ENCODE measurements at regions not wholly inside any gene's neighbourhood (a gene's known extent, or its start where the extent isn't known, plus 50 kb on each side); places are given as distances from the start of the nearest gene placed in this dataset.
"Not testable (repeated sequence)": the region's sequence is repeated elsewhere in the genome, so short reads cannot be mapped to it uniquely, and the experiment has no call there.

DNA sequence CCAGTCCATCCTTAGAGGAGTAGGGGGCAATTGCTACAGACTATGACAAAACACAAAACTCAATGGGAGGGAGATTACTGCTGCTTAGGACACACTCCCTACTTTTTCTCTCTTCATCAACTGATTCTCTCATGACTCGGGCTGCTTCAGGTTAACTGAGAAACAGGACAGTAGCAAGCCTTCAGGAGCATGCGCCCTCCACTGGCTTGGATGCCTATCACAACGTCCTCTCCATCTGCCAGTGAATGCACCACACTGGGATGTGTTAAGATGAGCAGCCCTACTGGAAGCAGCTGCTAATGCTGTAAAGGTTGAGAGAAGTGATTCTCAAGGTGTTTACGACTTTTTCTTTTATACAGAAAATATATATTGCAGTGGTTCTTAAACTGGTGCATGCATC, 542.3 kb downstream of the EDEM1 start:
- no peak for DNase-seq (ENCODE audit: extremely low read depth, low read depth)

DNA sequence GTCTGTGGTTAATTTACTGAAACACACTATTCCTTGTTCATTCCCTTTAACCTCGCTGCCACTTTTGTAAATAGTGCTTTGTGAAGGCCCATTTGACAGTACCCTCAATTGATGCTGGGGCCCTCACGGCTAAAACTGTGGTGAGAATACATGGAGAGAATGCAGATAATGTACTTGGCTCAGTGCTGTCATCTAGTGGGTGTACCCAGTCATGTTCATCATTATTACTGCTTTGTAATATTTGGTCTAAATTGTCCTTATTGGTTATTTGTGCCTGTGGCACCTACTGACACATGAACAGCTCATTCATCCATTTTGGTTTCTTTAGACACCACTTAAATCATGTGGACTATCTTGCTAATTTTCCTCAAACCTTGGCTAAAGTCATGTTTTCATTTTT, 543.6 kb downstream of the EDEM1 start:
- no peak for DNase-seq (ENCODE audit: extremely low read depth, low read depth)

DNA sequence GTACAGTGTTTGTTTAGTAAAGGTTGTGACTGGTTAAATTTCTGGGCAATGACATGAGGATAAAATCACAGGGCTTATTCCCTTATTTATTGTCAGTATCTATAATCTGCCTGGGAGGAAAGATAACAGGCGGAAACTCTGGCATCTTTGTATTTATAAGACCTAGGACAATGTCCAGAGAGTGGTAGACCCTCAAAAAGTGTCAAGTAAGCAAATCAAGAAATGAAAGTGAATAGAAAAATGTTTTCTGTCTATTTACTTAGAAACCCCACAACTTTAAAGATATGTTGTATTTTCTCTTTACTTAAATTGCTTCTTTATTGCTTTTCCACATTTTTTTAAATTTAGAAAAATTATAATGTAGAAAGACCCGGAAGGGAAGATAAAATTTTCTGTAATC, 544.6 kb downstream of the EDEM1 start:
- DNase-seq (ENCODE audit: extremely low read depth, low read depth): no peak

DNA sequence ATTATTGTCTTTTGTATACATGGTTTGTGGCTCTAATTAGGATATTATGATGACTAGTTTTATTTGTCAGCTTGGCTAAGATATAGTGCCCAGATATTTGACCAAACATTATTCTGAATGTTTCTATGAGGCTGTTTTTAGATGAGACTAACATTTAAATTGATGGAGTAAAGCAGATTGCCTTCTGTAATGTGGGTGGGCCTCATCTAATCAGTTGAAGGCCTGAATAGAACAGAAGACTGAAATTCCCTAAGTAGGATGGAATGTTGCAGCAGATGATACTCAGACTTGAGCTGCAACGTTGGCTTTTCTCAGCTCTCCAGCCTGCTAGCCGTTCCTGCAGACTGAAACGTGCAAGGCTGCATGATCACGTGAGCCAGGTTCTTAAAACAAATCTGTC, 546.5 kb downstream of the EDEM1 start:
- no peak for DNase-seq (ENCODE audit: extremely low read depth, low read depth)

DNA sequence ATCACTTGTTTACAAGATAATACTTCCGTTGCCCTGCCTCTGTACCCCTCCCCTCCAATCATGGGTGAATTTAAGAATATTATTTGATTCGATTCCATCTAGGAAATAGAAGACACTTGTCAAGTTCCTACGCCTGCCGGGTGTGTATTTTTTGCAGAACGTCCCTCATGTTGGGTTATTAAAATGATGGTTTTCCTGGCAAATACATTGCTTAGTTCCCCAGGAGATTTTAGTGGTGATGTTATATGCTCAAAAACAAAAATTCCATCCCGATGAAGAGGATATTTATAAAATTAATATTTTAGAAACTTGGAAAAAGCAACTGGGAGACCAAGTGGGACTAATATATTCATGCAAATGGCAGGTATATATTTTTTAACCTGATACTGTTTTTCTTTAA, 548.4 kb downstream of the EDEM1 start:
- no peak for DNase-seq (ENCODE audit: extremely low read depth, low read depth)

DNA sequence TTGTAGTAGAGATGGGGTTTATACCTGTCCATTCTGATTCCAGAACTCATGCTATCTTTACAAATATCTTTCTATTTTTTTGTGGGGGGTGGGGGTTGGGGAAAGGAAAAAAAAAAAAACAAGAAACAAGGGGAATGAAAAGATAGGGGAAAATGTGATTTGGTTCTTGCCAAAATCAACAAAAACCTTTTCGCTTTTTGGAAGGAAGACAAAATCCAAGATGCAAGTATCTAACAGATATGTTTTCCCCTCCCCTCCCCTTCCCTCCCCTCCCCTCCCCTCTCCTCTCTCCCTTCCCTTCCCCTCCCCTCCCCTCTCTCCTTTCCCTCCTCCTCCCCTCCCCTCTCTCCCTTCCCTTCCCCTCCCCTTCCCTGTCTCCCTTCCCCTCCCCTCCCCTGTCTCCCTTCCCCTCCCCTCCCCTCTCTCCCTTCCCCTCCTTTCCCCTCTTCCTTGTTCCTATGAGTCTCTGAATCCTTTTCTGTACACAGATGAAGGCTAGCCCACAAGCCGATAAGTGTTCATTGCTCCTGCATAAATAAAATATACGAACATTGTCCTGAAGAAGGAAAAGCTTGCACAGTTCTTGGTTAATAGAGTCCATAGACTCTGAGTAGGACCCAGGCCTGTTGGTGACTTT, 551.9 kb downstream of the EDEM1 start:
- DNase-seq (ENCODE audit: extremely low read depth, low read depth): no peak

DNA sequence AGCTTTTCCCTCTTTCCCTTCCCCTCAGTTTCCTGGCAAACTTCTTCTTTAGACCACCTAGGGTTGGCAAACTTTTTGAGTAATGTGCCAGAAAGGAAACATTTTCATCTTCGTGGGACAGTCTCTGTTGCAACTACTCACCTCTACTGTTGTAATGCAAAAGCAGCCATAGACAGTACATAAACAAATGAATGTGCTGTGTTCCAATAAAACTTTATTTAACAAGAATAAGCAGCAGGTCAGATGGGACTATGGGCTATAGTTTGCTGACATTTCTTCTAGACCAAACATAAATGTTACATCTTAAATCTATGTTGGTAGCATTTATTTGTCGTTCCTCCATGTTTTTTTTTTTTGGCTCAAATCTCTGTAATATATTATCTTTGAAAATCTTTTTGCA, 552.4 kb downstream of the EDEM1 start:
- no peak for DNase-seq (ENCODE audit: extremely low read depth, low read depth)

DNA sequence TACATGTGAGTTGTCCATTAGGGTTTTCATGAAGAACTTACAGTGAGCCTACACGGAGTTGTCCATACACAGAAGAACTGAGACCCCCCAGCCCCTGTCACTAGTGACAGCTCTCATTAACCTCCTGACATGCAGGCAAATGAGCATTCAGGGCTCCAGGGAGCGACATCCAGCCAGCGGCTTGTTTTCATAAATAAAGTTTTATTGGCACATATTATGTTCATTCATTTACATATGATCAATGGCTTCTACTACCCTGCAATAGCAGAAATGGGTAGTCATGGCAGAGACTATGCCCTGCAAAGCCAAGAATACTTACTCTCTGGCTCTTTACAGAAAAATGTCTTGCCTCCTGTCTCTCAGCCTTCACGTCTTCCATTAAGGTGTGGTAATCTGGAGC, 553.5 kb downstream of the EDEM1 start:
- DNase-seq (ENCODE audit: extremely low read depth, low read depth): no peak

DNA sequence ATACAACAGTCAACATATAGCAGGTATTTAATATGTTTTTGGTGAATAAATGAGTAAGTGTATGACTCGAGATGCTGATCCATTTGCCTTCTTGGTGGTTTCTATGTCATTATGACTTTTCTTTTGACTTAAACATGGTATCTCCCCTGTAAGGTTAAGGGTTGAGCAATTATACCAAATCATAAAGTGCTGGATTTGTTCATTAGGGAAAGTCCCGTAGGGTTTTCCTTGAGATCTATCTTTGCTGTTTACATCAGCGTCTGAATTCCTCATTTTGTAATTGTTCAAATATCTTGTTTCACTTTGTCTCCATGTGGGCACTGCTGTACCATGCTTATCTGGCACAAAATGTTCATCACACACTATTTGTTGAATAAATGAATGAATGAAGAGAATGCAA, 562.6 kb downstream of the EDEM1 start:
- DNase-seq (ENCODE audit: extremely low read depth, low read depth): no peak

DNA sequence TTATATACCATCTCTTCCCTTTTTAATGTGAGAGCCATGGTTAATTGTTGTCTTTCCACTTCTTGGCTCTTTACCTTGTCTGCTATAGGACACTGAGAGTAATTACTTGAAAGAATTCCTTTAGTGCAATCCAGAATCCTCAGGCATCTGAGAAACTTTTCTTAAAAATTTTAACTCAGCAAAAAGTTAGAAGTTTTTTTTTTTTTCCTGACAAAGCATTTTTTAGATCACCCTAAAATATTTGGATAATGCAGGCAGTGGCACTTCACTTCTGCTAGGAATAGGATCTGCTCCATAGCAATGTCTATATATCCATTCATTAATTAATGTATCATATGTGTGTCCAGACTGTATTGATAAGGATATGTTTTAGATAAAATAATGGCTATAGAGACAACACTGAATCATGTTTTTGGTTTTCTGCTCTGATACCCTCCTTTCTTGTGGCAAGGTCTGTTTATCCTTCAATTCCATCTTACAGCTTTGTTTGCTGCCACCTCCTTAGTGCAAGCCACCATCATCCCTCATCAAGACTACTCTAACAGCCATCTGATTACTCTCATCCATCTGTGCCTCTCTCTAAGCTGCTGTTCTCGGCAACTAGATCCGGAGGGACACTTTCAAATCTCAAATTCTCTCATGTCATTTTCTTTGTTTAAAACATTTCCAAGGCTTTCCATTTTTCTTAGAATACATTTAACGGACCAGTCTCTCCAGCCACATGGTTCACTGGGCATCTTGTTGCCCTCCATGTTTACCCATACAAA, 563.5 kb downstream of the EDEM1 start:
- DNase-seq (ENCODE audit: extremely low read depth, low read depth): no peak

DNA sequence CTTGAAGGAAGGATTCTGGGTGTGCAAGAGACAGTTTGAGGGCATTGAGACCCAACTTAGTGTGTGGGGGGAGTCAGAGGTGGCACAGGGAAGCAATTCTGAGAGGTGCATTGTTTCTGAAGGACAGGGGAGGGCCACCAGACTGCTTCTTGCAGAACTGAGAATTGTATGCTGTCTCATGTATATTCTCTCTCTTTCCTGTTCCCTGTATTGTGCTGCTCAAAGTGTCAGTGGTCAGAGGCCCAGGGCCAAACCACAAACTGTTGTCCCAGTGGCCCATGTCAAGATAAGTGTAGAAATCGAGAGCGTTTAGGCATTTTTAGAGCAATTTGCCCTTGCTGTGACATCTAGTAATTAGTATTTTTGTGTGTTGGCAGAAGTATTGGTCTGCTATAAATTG, 567.1 kb downstream of the EDEM1 start:
- DNase-seq (ENCODE audit: extremely low read depth, low read depth): no peak

DNA sequence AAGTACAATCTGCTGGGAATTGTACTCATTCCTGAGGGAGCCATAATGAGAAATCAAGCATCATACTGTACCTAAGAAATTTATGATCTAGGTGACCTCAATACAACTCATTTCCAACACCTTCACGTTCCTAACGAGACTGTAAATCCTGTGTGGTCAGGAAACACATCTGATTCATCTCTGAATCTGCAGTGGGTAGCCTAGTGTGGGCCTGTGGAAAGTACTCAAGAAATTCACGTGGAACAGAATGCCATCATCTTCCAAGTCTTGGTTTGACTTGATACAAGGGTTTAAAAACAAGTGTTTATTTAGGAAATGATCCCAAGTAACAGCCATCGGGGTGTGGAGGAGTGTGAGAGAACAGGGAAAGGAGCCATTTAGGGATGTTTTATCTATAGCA, 568.9 kb downstream of the EDEM1 start:
- DNase-seq (ENCODE audit: extremely low read depth, low read depth): no peak

DNA sequence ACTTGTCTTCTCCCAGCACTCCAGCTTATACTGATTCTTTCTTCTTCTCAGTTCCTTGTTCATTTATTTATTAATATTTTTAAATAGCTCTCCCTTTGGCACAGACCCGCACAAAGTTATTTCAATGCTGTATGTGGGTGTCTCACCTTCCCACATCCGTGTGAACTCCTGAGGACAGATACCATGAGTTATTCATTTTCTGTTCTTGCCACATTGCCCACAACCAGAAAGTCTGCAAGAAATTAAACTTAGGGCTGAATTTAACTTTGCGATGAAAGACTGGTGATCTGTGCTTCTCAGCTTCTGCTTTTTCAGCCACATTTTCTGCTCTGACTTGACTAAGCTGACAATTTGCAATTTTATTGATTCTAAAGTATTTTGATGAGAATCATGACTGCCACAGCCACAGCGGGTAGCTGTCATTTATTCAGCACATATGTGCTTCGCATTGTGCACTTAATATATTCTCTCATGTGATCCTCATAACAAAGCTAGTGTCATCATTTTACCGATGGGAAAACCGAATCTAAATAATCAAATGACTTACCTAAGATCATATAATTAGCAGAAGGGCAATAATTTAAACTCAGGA, 569.8 kb downstream of the EDEM1 start:
- DNase-seq (ENCODE audit: extremely low read depth, low read depth): no peak

DNA sequence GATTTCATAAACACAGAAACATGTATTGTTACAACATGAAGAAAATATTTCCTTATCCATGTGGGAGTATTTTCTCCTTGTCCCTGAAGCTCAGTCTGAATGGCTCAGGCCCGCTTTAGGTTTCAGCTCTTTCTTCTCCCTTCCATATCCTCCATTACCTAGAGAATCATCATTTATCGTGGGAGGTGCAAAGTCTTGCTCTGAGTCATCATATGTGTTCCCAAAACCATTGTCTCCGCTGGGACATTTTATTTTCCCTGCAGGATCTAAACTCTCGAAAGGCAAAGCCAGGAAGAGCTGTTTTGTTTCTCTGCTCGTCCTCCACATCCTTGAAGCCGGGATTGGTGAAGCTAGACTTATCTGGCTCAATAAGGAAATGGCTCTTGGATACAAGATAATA, 571.2 kb downstream of the EDEM1 start:
- DNase-seq (ENCODE audit: extremely low read depth, low read depth): no peak

DNA sequence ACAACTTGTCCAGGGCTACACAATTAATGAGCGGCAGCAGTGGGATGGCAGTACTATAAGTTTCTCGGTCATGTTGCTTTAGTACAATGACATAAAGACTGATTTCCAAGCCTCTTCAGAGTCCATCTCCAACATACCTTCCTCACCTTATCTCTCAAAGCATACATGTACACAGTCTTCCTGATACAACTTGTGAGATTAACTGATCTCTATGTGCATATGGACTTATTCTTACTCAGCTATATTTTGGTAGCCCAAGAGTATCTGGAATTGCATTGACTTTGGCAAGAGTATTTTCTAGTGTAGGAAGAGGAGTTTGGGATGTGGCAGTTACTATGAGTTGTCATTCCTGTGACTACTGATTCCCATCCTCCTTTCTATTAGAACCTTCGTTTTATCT, 575.0 kb downstream of the EDEM1 start:
- no peak for DNase-seq (ENCODE audit: extremely low read depth, low read depth)

DNA sequence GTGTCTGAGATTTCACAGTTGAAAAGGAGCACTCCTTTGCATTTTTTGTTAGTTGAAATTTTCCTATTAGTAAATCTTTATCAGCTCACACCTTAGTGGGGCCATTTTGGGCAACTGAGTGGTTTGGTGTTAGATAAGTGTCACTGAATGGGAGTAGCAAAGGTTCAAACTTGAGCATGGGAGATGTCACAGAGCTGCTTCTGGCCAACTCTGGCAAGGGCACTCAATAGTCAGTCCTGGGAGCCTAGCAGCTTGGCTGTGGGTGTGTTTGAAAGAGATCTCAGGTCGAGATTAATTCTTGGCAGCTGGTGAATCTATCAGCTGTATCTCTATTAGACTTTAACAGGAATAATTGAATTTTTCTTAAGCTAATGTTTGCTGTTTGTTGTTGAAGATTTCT, 579.3 kb downstream of the EDEM1 start:
- no peak for DNase-seq (ENCODE audit: extremely low read depth, low read depth)

DNA sequence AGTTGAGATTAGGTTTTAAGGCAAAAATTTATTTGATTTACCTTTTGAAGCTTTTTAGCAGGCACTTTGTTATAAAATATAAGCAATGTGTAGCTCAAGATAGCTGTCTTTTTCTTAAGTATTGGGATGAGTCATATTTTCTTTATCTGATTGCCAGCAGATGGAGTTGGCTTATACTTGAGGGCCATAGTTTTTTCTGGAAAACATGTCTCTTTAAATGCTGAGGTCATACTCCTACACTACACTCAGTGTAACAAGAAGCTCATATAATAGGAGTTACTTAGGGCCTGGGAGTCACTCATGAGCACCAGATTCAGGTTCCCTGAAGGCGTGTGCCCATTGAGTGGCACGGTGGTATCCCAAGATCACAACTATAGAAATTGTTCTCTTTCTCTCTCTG, 579.8 kb downstream of the EDEM1 start:
- DNase-seq (ENCODE audit: extremely low read depth, low read depth): no peak

DNA sequence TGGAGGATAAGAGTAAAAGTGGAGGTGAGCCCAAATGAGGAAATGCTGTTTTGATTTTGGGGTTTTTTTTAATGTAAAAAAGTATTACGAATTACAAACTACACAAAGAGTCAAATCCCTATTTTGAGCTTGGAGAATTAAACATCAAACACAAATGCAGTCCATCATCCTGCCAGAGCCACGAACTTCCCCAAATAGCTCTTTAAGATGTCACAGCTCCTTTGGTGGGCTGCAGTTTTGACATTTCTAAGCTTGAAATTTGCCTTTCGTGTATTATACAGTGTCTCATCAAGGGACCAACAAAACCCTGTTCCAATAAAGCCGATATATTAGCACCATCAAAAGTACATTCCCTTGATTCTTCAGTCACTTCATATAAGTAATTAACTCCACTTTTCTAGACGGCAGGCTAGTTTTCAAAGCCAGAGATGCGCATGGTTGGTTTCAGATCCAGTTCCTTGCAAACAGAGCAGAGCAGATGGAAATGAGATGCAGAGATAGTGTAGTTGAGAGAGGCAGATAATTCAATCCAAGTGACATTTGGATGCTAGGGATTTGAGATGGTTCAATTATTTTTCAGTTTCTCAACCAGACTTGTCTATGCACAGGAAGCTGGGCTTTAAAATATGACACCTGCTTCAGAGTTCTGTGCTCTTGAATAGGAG, 580.9 kb downstream of the EDEM1 start:
- no peak for DNase-seq (ENCODE audit: extremely low read depth, low read depth)

DNA sequence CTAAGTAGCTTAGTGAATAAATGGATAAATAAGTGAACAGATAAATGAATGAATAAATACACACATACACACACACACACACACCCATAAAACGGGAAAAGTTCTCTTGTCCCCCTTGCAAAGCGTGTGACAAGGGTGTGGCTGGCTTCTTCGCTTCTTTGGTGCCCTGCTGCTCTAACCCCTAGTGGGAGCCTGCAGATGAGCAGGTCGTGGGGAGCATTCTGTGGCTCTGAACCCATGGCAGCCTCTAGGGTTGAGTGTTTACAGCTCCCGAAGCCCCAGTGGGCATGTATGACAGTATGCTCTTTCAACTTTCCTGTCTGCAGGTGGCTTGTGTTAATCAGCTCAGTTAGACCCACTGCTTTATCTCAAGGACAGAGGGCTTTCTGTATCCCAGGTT, 582.3 kb downstream of the EDEM1 start:
- no peak for DNase-seq (ENCODE audit: extremely low read depth, low read depth)

DNA sequence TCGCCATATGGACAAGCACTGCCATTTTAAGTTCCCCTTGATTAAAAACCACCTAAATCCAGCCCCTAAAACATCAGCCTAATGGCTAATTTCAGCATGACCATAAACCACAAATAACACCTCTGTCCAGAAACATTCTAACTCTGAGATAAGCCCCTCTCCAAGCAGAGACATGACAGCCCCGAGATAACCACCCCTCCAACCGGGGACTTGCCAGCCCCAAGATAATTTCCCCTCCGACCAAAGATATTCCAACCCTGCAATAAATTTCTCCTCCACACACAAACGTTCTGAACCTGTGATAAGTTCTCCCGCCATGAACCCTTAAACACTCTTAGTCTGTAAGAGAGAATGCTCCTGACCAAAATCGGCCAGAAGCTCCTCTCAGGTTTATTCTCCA, 586.8 kb downstream of the EDEM1 start:
- DNase-seq (ENCODE audit: extremely low read depth, low read depth): no peak

DNA sequence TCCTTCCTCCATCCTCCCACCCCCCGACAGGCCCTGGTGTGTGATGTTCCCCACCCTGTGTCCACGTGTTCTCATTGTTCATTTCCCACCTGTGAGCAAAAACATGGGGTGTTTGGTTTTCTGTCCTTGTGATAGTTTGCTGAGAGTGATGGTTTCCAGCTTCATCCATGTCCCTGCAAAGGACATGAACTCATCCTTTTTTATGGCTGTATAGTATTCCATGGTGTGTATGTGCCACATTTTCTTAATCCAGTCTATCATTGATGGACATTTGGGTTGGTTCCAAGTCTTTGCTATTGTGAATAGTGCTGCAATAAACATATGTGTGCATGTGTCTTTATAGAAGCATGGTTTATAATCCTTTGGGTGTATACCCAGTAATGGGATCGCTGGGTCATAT, 587.6 kb downstream of the EDEM1 start:
- not testable (repeated sequence) for DNase-seq (ENCODE audit: extremely low read depth, low read depth)

DNA sequence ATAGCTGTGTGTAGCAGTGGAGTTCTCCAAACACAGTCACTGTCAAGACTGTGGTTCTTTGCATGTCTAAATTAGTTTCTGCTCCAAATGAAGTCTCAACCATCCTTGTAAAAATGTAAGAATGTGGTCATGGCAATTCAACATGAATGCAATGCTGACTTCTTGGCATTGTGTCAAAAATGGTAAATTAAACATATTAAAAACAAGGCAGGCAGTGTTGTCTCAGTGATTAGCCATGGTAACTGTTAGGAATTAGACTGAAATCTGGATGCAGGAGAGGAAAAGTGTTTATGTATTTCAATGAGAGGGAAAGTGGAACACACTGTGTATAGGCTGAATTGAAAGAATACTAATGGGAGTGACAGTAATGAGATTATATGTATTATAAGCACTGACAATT, 597.2 kb downstream of the EDEM1 start:
- no peak for DNase-seq (ENCODE audit: extremely low read depth, low read depth)

Data from NCI-H460 (cell line).